ENCODE measurements at regions not wholly inside any gene's neighbourhood (a gene's known extent, or its start where the extent isn't known, plus 50 kb on each side); places are given as distances from the start of the nearest gene placed in this dataset.
"Not testable (repeated sequence)": the region's sequence is repeated elsewhere in the genome, so short reads cannot be mapped to it uniquely, and the experiment has no call there.

DNA sequence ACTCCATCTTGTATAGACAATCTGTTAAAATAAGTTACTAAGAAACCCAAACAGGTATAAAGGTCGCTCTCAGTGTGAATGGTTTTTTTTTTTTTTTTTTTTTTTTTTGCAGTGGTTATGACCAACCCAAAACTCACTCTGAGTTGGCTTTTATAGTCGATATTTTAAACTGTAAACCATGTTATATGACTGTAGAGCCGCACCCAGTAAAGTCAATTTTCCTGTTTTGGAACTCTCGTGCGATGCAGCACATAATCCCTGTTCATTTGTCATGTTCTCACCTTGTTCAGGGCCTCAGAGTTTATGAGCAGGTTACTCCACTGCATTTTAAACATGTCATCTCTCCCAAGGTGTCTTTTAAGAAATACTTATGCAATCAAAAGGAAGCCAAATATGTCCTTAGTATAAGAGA lies 112.5 kb downstream of the KLF5 start:
- no peak for DNase-seq (ENCODE audit: low read depth in 2 of 2)

DNA sequence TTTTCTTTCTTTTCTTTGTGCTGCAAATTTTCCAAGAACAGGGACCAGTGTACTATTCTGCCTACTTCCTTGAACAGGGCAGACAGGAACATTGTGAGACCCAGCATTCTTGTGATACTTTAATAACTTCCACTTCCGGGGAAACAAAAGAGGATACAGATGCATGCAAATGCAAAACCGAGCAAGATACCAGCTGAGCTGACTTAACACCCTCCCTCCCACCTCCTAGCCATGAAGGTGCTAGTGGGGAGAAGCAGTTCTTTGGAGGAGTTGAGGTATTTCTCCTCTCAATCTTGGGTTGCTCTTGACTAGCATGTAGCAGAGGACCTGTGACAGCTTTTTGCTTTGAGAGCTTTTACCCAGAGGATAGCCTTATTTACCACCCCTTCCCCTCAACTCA lies 111.2 kb downstream of the KLF5 start:
- DNase-seq (ENCODE audit: low read depth in 2 of 2) = no peak

DNA sequence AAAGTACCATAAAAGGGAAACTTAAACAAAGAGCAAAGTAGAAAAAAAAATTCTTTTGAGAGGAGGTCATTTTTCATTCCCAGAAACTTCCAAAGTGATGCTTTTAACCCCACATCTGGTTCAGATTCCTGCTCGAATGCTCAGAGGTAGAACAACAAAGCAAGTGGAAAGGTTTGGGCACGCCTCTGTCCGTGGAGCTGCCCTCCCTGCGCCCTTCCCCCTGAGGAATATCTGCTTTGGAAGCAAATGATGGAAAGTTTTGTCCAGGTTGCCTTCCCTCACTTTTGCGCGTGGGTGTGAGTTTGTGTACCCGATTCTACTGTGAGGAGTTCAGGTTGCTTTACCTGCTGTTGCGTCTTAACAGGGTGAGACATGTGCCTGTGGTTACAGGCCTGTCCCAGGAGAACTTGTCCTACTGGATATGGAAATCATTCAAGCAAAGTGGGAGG lies 110.2 kb downstream of the KLF5 start:
- no peak for DNase-seq (ENCODE audit: low read depth in 2 of 2)

DNA sequence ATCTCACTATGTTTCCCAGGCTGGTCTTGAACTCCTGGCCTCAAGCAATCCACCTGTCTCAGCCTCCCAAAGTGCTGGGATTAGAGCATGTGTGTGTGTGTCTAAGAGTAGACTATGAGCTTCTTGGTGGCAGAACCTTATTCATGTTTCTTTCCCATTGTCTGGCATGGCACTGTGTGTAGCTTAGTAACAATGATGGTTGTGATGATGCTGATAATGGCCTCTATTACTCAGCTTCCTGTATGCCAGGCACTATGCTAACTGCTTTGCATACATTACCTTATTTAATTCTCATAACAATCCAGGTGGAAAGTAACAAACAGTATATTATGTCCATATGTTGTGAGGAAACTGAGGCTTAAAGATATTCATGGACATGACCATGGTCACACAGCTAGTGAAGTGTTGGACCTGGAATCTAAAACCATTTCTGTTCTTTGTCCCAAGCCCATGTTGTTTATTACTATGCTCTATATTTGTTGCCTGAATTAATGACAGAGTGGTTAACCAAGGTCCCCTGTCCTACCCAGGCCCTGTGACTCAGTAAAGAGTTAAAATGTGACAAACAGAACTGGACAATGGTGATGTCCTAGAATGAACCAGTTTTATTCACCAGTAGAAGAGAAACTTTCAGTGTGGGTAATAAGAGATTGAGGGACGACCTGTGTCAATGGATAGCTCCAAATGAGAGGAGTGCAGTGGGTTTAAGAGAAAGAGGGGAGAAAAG lies 109.6 kb downstream of the KLF5 start:
- no peak for DNase-seq (ENCODE audit: low read depth in 2 of 2)

DNA sequence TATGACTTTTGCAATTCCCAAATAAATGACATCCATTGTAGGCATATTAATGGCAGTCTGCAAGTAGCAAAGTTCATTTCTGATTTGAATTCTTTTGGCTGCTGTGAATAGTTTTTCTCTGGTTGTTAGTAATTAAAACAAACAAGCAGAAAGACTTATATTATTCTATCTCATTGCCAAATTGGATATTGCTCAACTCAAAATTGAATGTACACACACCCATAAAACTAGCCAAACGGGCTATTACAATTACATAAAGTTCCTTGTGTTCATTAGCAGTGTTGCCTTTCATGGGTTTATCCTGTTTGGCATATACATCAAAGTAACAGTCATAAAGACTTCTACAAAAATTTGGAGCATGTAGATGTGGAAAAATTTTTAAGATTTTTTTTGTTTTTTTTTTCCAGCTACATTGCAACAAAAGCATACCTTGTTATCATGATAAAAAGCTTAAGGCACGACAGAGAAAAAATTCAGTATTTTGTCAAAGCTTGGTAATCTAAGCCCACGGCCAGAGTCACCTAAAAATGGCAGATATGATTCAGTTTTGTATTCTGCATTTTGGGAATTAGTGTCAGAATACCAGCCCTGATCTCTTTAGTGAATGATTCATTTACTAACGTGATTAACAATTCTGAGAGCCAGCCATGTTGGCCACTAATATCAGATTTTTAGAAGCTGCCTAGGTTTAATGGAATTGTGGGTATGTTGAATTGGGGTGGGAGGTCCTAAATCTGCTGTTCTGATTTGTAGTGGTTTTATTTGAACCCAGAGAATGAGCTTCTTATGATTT lies 108.4 kb downstream of the KLF5 start:
- DNase-seq (ENCODE audit: low read depth in 2 of 2) = no peak

DNA sequence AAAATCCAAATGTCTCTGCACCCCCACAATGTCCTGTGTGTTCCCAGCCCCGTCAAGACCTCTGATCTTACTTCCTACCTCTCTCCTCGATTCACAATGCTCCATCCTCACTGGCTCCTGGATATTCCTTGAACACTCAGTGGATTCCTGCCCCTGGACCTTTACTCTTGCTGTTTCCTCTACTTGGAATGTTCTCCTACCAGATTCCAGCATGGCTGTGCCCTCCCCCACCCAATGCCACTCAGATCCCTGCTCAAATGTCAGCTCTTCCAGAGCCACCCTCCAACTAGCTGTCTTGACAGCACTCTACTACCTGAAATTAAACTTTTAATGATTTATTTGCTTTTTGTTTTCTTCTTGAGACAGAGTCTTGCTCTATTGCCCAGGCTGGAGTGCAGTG lies 107.4 kb downstream of the KLF5 start:
- DNase-seq (ENCODE audit: low read depth in 2 of 2) = no peak

DNA sequence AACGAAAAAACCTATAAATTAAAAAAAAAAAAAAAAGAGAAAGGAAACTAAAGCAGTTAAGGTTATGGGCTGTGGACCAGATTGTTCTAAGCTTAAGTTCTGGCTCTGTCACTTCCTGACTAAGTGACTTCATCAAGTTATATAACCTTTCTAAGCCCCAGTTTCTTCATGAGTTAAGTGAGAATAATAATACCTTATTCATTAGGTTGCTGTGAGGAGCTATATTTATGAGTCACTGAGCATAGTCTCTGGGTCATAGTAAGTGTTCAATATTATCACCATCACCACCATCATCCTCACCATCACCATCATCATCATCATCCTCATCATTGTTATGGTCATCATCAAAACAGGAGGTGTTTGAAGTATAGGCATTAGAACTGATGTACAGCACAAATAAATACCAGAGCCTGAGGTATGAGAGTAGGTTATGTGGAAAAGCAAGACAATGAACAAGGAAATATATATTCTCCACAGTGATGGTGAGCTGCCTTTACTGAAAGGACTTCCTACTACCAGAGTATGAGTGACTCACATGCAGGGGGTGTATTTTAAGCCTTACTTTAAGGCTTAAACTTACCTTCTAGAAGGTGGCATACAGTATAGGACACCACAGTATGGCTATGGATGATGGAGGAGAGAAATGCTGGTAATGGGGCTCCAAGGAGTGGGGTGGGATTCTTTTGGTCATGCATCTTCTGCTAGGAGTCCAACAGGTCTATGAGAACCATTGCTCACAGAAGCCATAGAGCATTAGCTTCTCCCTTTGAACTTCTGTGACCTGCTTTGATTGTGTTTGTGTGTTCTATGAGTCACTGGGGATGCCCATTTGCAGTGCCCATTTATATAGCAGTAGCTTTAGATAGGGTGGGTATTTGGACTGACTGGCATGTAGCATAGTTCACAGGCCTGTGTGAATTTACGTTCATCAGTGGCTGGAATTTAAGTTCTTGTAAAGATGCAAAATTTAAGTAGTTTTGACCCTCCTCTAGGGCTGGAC lies 104.4 kb downstream of the KLF5 start:
- DNase-seq (ENCODE audit: low read depth in 2 of 2) = no peak

DNA sequence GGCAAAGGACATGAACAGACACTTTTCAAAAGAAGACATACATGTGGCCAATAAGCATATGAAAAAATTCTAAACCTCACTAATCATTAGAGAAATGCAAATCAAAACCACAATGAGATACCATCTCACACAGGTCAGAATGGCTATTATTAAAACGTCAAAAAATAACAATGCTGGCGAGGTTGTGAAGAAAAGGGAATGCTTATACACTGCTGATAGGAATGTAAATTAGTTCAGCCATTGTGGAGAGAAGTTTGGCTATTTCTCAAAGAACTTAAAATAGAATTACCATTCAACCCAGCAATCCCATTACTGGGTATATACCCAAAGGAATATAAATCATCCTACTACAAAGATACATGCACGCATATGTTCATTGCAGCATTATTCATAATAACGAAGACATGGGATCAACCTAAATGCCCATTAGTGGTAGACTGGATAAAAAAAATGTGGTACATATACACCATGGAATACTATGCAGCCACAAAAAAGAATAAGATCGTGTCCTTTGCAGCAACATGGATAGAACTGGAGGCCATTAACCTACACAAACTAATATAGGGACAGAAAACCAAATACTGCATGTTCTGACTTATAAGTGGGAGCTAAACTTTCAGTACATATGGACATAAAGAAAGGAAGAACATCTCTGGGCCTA lies 101.7 kb downstream of the KLF5 start:
- DNase-seq (ENCODE audit: low read depth in 2 of 2) = not testable (repeated sequence)

DNA sequence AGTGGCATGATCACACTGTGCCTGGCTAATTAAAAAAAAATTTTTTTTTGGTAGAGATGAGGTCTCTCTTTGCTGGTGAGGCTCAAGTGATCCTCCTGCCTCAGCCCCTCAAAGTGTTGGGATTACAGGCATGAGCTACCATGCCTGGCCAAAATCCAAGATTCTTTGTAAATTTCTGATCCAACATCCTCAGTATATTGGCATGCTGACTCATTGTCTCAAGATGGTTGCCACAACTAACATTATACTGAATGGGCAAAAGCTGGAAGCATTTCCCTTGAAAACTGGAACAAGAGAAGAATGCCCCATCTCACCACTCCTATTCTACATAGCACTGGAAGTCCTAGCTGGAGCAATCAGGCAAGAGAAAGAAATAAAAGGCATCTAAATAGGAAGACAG lies 100.0 kb downstream of the KLF5 start:
- DNase-seq (ENCODE audit: low read depth in 2 of 2) = no peak

DNA sequence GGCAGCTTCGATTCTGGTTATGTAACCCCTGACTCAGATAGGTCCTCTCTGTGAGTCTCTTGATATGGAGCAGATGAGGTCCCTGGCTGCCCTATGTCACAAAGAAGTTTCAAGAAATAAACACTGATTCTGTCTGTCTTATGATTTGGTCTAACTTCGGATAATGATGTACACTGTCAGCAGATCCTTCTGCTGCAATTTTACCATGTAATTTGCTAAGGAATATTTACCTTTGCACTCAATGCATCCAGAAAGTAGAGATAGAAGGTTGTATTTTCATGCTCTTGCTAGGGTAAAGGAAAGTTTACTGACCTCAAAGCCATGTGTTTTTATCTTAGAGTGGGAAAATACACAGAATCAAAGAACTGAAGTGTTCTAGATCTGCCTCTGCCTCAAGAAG lies 98.2 kb downstream of the KLF5 start:
- DNase-seq (ENCODE audit: low read depth in 2 of 2) = no peak

DNA sequence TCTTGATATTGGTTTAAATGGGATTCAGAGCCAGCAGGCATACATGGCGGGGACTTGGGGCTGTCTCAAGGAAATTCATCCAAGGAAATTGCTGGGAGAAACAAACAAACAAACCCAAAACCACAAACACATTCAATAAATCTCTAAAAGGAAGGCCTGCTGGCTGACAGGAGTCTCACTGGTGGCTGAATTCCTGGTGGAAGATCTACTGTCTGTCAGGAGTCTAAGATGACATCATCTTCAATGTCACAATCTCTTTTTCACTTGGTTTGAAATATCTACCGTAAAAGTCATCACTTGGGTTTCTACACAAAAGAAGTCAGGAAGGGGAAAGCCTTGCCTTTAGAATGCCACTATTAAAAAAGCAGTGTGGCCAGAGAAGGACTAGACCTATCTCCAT lies 87.9 kb downstream of the KLF5 start:
- DNase-seq (ENCODE audit: low read depth in 2 of 2) = no peak

DNA sequence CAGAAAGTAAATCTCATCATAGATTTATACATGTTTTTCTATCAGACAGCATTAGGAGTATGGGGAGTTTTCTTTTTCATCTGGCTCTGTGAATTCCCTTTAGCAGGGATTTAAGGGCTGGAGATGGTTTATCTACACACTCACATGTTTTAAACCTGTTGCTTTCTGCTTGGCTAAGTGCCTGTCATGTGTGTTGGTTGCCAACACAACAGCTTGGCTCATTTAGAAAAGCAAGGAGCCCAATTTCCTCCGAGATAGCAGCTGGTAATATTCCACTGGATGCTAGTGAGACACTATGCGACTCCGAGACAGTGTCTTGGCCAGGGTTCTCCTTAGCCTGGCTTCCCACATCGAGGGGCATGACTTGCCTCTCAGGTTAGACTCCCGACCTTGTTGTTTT lies 83.3 kb downstream of the KLF5 start:
- DNase-seq (ENCODE audit: low read depth in 2 of 2) = no peak

DNA sequence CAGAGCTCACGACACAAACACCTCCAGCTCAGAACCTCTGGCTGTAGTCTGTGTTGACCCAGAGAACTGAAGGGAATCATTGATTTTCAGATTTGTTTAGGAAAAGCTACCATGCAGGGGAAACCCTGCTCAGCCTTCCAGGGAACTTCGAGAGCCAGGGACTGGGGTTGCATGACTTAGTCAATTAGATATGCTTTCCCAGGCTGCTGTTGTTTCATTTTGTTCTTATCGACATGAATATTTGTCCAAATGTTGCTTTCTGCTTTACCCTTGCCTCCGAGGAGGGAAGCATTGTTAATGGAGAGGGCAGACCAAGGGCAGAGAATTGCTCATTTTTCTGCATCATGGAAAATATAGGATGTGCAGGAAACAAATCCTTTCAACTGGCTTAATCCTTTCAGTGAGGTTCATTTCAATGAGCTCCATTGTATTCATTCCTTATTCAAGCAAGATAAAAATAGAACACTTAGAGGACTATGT lies 82.5 kb downstream of the KLF5 start:
- no peak for DNase-seq (ENCODE audit: low read depth in 2 of 2)

DNA sequence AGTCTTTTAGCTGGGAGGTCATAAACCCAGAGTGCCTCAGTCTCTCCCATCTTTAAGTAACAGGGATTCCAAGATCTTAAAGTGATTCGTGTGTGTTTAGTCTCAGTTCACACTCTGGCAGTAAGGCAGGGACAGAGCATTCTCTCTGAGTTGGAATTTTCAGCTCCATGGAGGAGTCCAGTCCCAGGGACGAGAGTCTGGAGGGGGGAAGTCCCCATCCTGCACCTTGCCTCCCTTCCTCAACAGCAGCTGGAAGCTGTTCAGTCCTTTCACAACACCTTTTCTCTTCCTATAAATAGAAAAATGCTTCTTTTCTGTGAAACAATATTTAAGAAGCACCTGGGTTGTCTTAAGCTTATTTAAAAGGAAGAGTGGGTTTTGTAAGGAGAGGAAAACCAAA lies 82.0 kb downstream of the KLF5 start:
- DNase-seq (ENCODE audit: low read depth in 2 of 2) = no peak

DNA sequence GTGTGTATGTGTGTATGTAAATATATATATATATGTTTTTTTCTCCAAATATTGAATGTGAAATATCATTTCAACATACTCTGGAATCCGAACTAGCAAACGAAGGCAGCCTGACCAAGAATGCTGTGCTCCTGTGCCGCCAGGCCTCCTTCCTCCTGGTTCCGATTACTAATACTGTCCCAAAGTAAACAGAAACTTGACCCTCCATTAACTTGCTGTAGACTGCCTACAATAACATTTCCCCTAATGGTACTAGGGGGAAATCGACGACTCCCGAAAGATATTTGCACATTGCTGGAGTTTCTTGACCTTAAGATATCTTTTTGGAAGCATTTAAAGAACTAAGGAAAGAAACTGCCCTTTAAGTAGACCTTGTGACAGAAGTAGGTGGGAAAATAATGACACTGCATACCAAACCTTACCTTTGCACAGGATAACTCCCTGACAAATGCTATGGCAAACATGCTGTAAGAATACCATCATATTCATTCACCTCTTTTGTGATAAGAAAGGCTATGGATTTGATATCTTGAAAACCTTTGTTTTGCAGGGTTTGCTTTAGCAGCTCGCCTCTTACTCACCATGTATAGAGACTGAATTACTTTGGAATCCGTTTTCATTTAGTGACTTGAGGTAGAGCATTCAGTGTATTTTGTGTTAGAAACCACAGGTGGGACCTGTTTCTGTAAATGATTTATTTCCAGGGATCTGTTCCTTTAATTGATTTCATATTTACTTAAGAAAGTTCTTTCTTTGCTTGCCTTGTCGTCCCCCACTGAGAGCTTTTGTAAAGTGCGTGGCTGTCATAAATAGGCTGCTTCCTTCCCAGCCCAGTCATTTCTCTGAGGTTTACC lies 80.1 kb downstream of the KLF5 start:
- DNase-seq (ENCODE audit: low read depth in 2 of 2) = no peak

DNA sequence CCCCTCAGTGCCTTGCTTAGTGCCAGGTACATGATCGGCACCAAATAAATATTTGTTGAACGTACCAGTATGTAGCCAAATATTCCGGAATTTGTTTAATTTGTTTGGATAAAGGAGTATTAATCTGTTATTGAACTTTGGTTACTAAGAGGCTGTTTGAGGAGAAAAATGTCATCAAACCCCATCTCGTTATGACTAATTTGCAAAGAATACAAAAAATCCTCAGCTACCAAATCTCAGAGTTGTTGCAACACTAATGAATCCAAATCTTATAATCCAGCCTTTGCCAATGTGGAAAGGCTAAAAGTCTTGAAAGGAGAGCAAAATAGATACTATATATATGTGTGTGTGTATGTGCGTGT lies 79.5 kb downstream of the KLF5 start:
- no peak for DNase-seq (ENCODE audit: low read depth in 2 of 2)

DNA sequence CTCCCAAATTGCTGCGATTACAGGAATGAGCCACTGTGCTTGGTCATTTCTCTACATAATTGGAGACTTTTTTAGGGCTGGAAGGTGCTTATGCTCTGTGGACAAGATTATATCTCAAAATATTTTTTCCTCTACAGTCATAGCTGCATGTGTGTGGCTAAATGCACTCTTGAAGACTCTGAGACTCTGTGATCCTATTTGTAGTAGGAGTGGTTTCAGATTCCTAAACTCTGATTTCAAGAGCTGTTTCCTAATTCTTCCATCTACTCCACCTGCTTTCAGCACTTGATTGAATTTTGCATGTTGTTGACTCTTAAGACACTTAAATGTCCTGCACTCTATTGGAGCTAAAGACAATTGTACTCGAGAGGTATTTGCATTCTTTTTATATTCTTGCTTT lies 78.0 kb downstream of the KLF5 start:
- no peak for DNase-seq (ENCODE audit: low read depth in 2 of 2)

DNA sequence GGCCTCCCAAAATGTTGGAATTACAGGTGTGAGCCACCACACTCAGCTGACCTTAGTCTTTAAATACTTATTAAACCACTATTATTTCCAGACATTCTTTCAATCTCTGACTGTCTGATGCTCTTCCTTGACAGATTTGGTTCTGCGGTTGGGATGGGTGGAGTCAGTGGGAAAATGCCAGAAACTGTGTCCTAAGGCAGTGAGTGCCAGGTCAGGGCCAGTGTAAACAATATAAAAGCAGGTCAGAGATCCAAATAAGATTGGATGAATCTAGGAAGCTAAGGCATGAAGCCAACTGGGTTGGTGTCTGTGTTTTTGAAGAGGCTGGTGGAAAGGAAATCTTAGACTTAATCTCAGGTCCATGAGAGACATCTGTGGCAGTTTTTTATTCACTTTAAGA lies 74.7 kb downstream of the KLF5 start:
- DNase-seq (ENCODE audit: low read depth in 2 of 2) = no peak

DNA sequence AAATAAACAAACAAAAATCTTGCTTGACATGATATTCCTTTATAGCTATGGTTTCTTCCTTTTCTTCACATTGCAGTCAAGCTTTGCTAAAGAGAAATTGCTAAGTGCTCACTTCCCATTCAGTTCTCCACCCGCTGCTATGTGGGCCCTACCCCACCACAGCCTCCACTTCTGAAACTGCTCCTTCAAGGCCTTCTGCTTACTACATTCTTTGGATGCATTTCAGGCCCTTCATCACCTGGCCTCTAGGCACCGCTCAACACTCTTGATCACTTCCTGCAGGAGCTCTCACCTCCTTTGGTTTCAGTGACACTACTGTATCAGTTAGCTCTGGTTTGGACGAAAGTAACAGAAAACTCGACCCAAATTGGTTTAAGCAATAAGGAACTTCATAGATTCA lies 72.4 kb downstream of the KLF5 start:
- no peak for DNase-seq (ENCODE audit: low read depth in 2 of 2)

DNA sequence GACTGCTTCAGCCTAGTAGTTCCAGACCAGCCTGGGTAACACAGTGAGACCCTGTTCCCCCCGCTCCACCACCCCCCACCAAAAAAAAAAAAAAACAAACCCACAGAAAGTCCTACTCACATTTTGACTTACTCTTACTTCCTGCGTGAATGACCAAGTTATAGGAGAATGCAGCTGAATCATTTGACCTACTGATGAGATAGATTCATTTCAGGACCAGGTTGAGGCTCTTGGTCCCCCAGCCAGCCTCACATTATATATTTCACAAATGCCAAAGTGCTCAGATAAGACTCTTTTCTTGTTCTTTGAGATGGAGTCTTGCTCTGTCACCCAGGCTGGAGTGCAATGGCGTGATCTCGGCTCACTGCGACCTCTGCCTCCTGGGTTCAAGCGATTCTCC lies 70.2 kb downstream of the KLF5 start:
- DNase-seq (ENCODE audit: low read depth in 2 of 2) = no peak

All from activated CD8-positive, alpha-beta memory T cell treated with anti-CD3 and anti-CD28 coated beads for 4 hours (primary cell).